ENCODE measurements at regions not wholly inside any gene's neighbourhood (a gene's known extent, or its start where the extent isn't known, plus 50 kb on each side); places are given as distances from the start of the nearest gene placed in this dataset.

- no peak overlapping the region for H3K27ac ChIP-seq
- no peak for TF ChIP-seq CTCF (IDR thresholded peaks at IDR 0.05)
- no peak for TF ChIP-seq ZFX (IDR thresholded peaks at IDR 0.05; ENCODE audit: borderline replicate concordance)
Measured at GRCh38 chr5:20515606-20516005, 527.6 kb upstream of the CDH18 start.

- TF ChIP-seq CTCF (IDR thresholded peaks at IDR 0.05) (no peak), ZFX (IDR thresholded peaks at IDR 0.05; ENCODE audit: borderline replicate concordance) (no peak)
Measured at GRCh38 chr5:20514145-20514544, 526.1 kb upstream of the CDH18 start.

GRCh38 chr5:20500546-20500945 is 512.5 kb upstream of the CDH18 start:
- H3K27ac ChIP-seq, result no peak overlapping the region
- TF ChIP-seq CTCF (IDR thresholded peaks at IDR 0.05) (no peak), ZFX (IDR thresholded peaks at IDR 0.05; ENCODE audit: borderline replicate concordance) (no peak)

More at GRCh38 chr5:20514145-20514544, 526.1 kb upstream of the CDH18 start:
- H3K27ac ChIP-seq, result no peak overlapping the region

GRCh38 chr5:20498926-20499325 is 510.9 kb upstream of the CDH18 start:
- no peak overlapping the region for H3K27ac ChIP-seq
- TF ChIP-seq CTCF (IDR thresholded peaks at IDR 0.05) (no peak), ZFX (IDR thresholded peaks at IDR 0.05; ENCODE audit: borderline replicate concordance) (no peak)

GRCh38 chr5:20498102-20498501 is 510.1 kb upstream of the CDH18 start:
- H3K27ac ChIP-seq, result peak overlapping the region; percentile 51
- no peak for TF ChIP-seq ZFX (IDR thresholded peaks at IDR 0.05; ENCODE audit: borderline replicate concordance)
- no peak for TF ChIP-seq CTCF (IDR thresholded peaks at IDR 0.05)

- H3K27ac ChIP-seq, result peak overlapping the region; percentile 51
- TF ChIP-seq ZFX (IDR thresholded peaks at IDR 0.05; ENCODE audit: borderline replicate concordance) (no peak), CTCF (IDR thresholded peaks at IDR 0.05) (no peak)
Measured at GRCh38 chr5:20497356-20497755, 509.4 kb upstream of the CDH18 start.

GRCh38 chr5:20494706-20495105 is 506.7 kb upstream of the CDH18 start:
- TF ChIP-seq CTCF (IDR thresholded peaks at IDR 0.05) (no peak), ZFX (IDR thresholded peaks at IDR 0.05; ENCODE audit: borderline replicate concordance) (no peak)
- H3K27ac ChIP-seq, result no peak overlapping the region
